ENCODE measurements at regions not wholly inside any gene's neighbourhood (a gene's known extent, or its start where the extent isn't known, plus 50 kb on each side); places are given as distances from the start of the nearest gene placed in this dataset.

- no peak for TF ChIP-seq CTCF (IDR thresholded peaks at IDR 0.05; ENCODE audit: poor library complexity)
- no peak for TF ChIP-seq EZH2phosphoT487 (IDR thresholded peaks at IDR 0.05; ENCODE audit: low read depth, severe bottlenecking, unreplicated experiment)
Measured at GRCh38 chr17:71986886-71987285, 133.9 kb upstream of the SOX9 start.

All from hepatocyte (in vitro differentiated cells).